Cardiac fibroblast (primary cell): ENCODE measurements at regions not wholly inside any gene's neighbourhood (a gene's known extent, or its start where the extent isn't known, plus 50 kb on each side); places are given as distances from the start of the nearest gene placed in this dataset.

Experiments
- DNase-seq, 2 donors: peaks; one replicate each; pipeline versions ENCODE4 v3.0.0 to v3.0.0-alpha.2; 2010; ENCODE audit warnings: low read depth in 2 of 2
- H3K4me3 ChIP-seq, 2 donors: replicated peaks in 1 of 2; 1 replicate in 1 of 2; 2 replicates in 1 of 2; pipeline ENCODE4 v1.5.1; 2011; ENCODE audit warnings: low read depth in 2 of 2, low read length in 2 of 2, mild to moderate bottlenecking in 2 of 2, moderate library complexity in 1 of 2
- TF ChIP-seq, protein P1 (sequence below): IDR thresholded peaks from one replicate; pipeline ENCODE4 v1.5.1; 2011; ENCODE audit warnings: low read depth, mild to moderate bottlenecking, low read length, inconsistent platforms

DNA sequence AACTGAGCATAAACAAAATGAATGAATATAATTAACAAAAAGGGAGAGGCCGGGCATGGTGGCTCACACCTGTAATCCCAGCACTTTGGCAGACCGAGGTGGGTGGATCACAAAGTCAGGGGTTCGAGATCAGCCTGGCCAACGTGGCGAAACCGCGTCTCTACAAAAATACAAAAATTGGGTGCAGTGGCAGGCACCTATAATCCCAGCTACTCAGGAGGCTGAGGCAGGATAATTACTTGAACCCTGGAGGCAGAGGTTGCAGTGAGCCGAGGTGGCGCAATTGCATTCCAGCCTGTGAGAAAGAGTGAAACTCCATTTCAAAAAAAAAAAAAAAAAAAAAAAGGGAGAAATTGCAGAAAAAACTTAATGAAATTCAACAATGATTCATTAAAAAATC, 839.3 kb upstream of the CTNND2 start:
- no peak overlapping the region for H3K4me3 ChIP-seq
- DNase-seq = no peak
- TF ChIP-seq, protein P1, sequence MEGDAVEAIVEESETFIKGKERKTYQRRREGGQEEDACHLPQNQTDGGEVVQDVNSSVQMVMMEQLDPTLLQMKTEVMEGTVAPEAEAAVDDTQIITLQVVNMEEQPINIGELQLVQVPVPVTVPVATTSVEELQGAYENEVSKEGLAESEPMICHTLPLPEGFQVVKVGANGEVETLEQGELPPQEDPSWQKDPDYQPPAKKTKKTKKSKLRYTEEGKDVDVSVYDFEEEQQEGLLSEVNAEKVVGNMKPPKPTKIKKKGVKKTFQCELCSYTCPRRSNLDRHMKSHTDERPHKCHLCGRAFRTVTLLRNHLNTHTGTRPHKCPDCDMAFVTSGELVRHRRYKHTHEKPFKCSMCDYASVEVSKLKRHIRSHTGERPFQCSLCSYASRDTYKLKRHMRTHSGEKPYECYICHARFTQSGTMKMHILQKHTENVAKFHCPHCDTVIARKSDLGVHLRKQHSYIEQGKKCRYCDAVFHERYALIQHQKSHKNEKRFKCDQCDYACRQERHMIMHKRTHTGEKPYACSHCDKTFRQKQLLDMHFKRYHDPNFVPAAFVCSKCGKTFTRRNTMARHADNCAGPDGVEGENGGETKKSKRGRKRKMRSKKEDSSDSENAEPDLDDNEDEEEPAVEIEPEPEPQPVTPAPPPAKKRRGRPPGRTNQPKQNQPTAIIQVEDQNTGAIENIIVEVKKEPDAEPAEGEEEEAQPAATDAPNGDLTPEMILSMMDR = no peak

DNA sequence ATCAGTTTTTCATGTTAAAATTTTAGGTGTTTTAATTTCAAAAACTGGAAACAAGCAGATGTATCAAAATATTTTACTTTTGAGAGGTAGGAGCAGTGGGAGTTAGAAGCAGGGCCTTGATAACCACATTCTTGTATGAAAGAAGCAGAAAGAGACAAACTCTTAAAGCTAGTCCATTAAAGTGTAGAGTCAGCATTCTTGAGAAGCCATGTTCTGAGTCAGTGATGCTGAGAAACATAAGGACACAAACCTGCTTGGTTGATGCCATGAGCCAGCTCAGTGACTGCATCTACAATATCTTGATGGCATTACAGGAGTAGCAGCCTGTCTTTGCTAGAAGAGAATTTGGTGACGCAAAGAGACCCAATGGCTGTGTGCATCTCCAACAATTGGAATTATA, 826.1 kb upstream of the CTNND2 start:
- DNase-seq = no peak
- H3K4me3 ChIP-seq = no peak overlapping the region
- TF ChIP-seq, protein P1 = no peak

DNA sequence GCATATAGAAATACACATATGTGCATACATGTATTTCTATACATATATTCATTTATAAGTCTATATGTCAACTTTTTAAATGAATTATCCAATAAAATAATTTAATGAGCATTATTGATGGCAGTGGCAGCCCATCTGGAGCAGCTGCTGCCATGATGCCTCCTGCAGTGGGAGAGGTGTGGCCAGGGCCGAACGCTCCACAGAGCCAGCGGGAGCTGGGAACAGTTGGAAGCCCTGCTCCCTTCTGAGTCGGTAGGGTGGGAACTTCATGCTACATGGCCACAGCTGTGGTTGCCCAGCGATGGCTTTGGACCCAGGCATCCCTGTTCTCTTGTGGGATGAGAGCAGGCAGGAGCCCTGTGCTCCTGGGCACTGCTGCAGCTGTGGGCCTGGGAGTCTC, 812.4 kb upstream of the CTNND2 start:
- no peak for DNase-seq
- no peak overlapping the region for H3K4me3 ChIP-seq
- TF ChIP-seq, protein P1 = no peak

DNA sequence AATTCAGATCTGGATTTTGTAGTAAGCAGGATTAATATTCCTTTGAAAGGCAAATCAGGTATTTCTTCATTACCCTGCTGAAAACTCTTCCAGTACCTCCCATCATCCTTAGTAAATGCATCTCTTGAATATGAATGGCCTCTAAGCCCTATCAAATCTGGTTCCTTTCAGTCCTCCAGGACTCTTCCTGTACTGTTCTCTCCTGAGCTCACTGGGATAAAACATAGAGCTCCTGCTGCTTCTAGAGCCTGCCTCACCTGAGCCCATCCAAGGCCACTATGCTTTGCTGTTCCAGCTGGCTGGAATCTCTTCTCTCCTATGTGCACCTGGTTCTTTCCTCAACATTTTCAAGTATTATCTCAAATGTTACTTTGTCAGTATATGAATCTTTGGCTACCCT, 803.3 kb upstream of the CTNND2 start:
- no peak overlapping the region for H3K4me3 ChIP-seq
- DNase-seq = no peak
- TF ChIP-seq, protein P1 = no peak

DNA sequence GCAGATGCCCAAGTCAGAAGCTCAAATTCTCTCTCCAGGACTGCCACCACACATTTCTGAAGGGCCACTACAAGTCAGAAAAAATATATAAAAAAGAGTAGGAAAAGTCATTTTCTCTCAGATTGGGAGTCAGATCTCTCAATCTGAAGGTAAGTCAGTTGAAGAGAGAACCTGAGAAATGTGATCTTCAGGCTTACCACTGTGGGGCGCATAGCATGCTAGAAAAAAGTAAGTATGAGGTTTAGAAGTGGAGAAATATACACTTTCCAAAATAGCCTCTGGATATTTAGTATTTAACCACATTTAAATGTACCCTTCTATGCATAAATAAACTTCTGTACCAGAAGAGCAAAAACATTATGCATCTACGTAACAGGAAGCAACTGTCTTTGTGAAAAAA, 800.7 kb upstream of the CTNND2 start:
- H3K4me3 ChIP-seq = no peak overlapping the region
- DNase-seq = no peak
- TF ChIP-seq, protein P1 = no peak

DNA sequence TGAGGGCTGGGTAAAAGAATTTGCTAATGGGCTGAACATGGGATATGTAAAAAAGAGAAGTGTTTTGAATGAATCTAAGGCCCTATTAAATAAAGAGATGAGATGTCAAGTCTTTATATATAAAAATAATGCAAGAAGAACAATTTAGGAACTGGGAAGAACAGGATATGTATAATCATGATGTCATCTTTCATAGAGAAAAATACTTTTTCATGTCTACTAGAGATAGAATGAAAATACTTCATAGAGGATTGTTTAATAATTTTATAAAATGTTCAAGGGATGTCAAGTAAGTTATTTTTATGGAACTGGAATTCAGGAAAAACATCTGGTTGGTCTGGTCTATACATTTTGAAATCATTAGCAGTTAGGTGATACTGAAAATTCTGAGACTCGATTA, 799.0 kb upstream of the CTNND2 start:
- TF ChIP-seq, protein P1 = no peak
- no peak for DNase-seq
- H3K4me3 ChIP-seq = no peak overlapping the region

DNA sequence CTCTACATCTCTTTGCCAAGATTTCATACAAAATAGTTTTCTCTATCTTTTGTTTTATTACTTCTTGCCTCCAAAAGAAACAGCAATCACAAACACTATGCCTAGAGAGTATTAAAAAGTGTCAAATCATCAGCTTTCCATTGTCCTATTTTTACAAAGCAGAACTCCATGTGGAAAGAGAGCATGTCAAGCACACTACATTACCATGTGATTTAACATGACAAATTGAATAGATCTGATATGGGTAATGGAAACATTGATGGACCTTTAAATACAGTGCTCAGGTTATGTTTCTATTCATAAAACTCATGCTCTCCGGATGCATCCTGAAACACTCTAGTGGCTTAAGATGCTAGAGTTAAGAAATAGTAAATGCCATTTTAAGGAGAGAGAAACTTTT, 791.4 kb upstream of the CTNND2 start:
- TF ChIP-seq, protein P1 = no peak
- DNase-seq = no peak
- H3K4me3 ChIP-seq = no peak overlapping the region
